ENCODE measurements at regions not wholly inside any gene's neighbourhood (a gene's known extent, or its start where the extent isn't known, plus 50 kb on each side); places are given as distances from the start of the nearest gene placed in this dataset.

- TF ChIP-seq, protein P1, sequence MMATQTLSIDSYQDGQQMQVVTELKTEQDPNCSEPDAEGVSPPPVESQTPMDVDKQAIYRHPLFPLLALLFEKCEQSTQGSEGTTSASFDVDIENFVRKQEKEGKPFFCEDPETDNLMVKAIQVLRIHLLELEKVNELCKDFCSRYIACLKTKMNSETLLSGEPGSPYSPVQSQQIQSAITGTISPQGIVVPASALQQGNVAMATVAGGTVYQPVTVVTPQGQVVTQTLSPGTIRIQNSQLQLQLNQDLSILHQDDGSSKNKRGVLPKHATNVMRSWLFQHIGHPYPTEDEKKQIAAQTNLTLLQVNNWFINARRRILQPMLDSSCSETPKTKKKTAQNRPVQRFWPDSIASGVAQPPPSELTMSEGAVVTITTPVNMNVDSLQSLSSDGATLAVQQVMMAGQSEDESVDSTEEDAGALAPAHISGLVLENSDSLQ (IDR thresholded peaks at IDR 0.05): no peak
- no peak for TF ChIP-seq L3MBTL2 (conservative IDR thresholded peaks at IDR 0.05)
- TF ChIP-seq ZNF384 (IDR thresholded peaks at IDR 0.05): no peak
Observed at GRCh38 chr12:115213538-115214016, 529.6 kb upstream of the TBX3 start.
